ENCODE measurements at regions not wholly inside any gene's neighbourhood (a gene's known extent, or its start where the extent isn't known, plus 50 kb on each side); places are given as distances from the start of the nearest gene placed in this dataset.

- TF ChIP-seq CTCF (IDR thresholded peaks at IDR 0.05; ENCODE audit: control extremely low read depth in 1 of 3, insufficient read depth in 1 of 3, low read depth in 1 of 3, low read length in 3 of 3) (no peak), PHF8 (conservative IDR thresholded peaks at IDR 0.05; ENCODE audit: low read depth, low read length) (no peak), TAF1 (IDR thresholded peaks at IDR 0.05; ENCODE audit: low read depth, low read length) (no peak), RAD21 (IDR thresholded peaks at IDR 0.05 in 1 of 2, conservative IDR thresholded peaks at IDR 0.05 in 1 of 2; ENCODE audit: low read depth in 2 of 2, low read length in 2 of 2) (no peak), KDM5A (IDR thresholded peaks at IDR 0.05; ENCODE audit: low read length) (no peak), SP1 (IDR thresholded peaks at IDR 0.05; ENCODE audit: low read depth, low read length) (no peak), EZH2 (IDR thresholded peaks at IDR 0.05; ENCODE audit: low read depth, low read length, severe bottlenecking) (no peak), USF2 (IDR thresholded peaks at IDR 0.05; ENCODE audit: low read length) (no peak), BRCA1 (IDR thresholded peaks at IDR 0.05; ENCODE audit: low read depth, low read length) (no peak)
Measured at GRCh38 chr3:24594161-24594560, 99.5 kb upstream of the THRB start.

All from H1 (cell line).